Lower lobe of right lung (tissue), 2 donors: ENCODE measurements at regions not wholly inside any gene's neighbourhood (a gene's known extent, or its start where the extent isn't known, plus 50 kb on each side); places are given as distances from the start of the nearest gene placed in this dataset.

Experiments used
- ATAC-seq, 2 donors: fragments of 200-7000 bp; cut with Tn5 transposase; one replicate each; pipeline ENCODE4 v1.9.1; 2020 to 2022; ENCODE audit warnings: mild to moderate bottlenecking in 2 of 2, moderate library complexity in 2 of 2
- DNase-seq: peaks from one replicate; pipeline ENCODE4 v3.0.0-alpha.2; 2020
- H3K27ac ChIP-seq: fragments of 200-600 bp; one replicate; pipeline ENCODE4 v1.8.0; 2022
- H3K27me3 ChIP-seq: fragments of 200-600 bp; one replicate; pipeline ENCODE4 v1.8.0; 2022; ENCODE audit warnings: low read depth
- H3K36me3 ChIP-seq: fragments of 200-600 bp; one replicate; pipeline ENCODE4 v1.8.0; 2022; ENCODE audit warnings: mild to moderate bottlenecking
- H3K4me1 ChIP-seq: fragments of 200-600 bp; one replicate; pipeline ENCODE4 v1.8.0; 2022
- H3K4me3 ChIP-seq: fragments of 200-600 bp; one replicate; pipeline ENCODE4 v1.8.0; 2022; ENCODE audit warnings: mild to moderate bottlenecking
- H3K9me3 ChIP-seq: fragments of 200-600 bp; one replicate; pipeline ENCODE4 v1.8.0; 2022
- CTCF ChIP-seq: fragments of 200-600 bp; IDR thresholded peaks from one replicate; pipeline ENCODE4 v1.8.0; 2022; ENCODE audit warnings: antibody characterized with exemption, mild to moderate bottlenecking
- intact Hi-C: fragments of 100-400 bp; cut with DNase I; formaldehyde crosslinking; loops from one replicate; pipeline ENCODE4 v1.11.0; 2022
- donor health status: DM: no; HTN: yes; CAD: no; lungs with severe emphysema.

- ATAC-seq (no peak), DNase-seq (no peak)
- TF ChIP-seq CTCF: no peak
- H3K27me3 ChIP-seq: no peaks in the 10 kb centered on the region
- H3K4me3 ChIP-seq: no peak overlapping the region
- H3K27ac ChIP-seq: no peak overlapping the region
- no peaks in the 10 kb centered on the region for H3K36me3 ChIP-seq
- peaks cover 25% of the 10 kb centered on the region for H3K9me3 ChIP-seq
- intact Hi-C loops: no loop called here
- no peaks in the 10 kb centered on the region for H3K4me1 ChIP-seq
Measured at GRCh38 chr5:56396634-56397033, 163.5 kb upstream of the ANKRD55 start.

DNA sequence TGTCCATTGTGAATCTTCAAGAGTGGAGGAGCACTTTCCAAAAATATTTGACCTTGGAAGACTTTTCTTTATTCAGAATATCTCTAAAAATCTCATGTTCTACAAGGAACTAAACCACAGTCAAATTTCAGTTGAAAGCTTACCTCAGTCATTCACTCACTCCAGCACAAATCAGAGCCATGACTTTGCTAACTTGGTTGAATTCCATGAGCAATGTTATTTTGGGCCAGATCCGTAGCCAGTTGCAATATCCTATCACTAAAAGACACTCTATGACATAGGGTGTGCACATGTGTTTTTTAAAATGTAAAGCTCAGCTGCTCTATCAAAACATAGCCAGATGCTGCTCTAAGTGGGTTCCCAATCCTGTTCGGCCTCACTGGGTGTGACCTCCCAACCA, 156.1 kb upstream of the ANKRD55 start:
- Histone ChIP-seq H3K9me3 (peaks cover 15% of the 10 kb centered on the region), H3K4me3 (no peak overlapping the region), H3K4me1 (no peaks in the 10 kb centered on the region), H3K27ac (no peak overlapping the region), H3K27me3 (no peaks in the 10 kb centered on the region), H3K36me3 (no peaks in the 10 kb centered on the region)
- intact Hi-C loops: no loop called here
- no peak for ATAC-seq
- DNase-seq: no peak
- no peak for TF ChIP-seq CTCF

GRCh38 chr5:56388229-56388985, 155.3 kb upstream of the ANKRD55 start:
- intact Hi-C loops: no loop called here
- H3K27ac ChIP-seq: no peak overlapping the region

DNA sequence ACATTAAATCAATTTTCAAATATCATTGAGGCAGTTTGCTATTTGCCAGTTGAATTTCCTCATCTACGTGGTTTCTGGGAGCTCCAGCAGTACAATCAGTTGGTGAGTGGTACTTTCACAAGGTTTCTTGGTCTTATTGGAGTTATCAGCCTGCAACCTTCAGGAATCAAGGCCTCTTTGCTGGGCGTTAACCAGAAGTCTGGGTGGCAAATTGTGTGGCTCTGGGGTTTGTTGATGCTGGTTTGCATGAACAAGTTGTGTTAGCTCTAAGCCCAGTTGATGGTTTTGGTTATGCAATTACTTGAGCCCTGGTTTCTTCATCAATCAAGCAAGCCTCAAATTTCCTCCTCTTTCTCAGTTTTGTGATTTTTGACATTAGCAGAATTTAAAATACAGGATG, 152.9 kb upstream of the ANKRD55 start:
- Histone ChIP-seq H3K27me3 (no peaks in the 10 kb centered on the region), H3K27ac (no peak overlapping the region), H3K36me3 (no peaks in the 10 kb centered on the region), H3K4me1 (no peaks in the 10 kb centered on the region), H3K9me3 (no peaks in the 10 kb centered on the region), H3K4me3 (no peak overlapping the region)
- DNase-seq (no peak), ATAC-seq (no peak)
- intact Hi-C loops: no loop called here
- TF ChIP-seq CTCF: no peak

More at GRCh38 chr5:56388229-56388985, 155.3 kb upstream of the ANKRD55 start:
- H3K36me3 ChIP-seq: no peaks in the 10 kb centered on the region
- H3K9me3 ChIP-seq: peaks cover 8% of the 10 kb centered on the region
- H3K27me3 ChIP-seq: no peaks in the 10 kb centered on the region
- H3K4me3 ChIP-seq: no peak overlapping the region
- DNase-seq: no peak
- TF ChIP-seq CTCF: no peak
- ATAC-seq: no peak
- H3K4me1 ChIP-seq: no peaks in the 10 kb centered on the region

DNA sequence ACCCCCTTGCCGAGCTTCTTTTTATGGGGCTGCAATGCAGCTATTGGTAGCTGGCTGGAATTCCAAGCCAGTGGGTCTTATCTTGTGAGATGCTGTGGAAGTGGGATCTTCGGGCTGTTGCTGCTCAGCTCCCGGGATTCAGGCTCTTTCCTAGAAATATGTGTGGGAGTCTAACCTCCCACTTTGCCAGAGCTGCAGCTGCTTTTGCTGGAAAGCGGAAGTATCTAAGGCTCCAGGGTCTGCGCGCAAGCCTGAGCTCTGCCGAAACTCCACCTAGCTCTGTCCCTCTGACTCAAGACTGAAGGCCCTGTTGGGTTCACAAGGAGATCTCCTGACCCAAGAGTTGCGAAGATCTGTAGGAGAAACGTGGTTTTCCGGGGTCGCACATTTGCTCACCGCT, 151.1 kb upstream of the ANKRD55 start:
- H3K36me3 ChIP-seq: no peaks in the 10 kb centered on the region
- no peaks in the 10 kb centered on the region for H3K27me3 ChIP-seq
- H3K9me3 ChIP-seq: no peaks in the 10 kb centered on the region
- DNase-seq: no peak
- ATAC-seq: no peak
- no peak overlapping the region for H3K4me3 ChIP-seq
- intact Hi-C loops: no loop called here
- no peak overlapping the region for H3K27ac ChIP-seq
- TF ChIP-seq CTCF: no peak
- no peaks in the 10 kb centered on the region for H3K4me1 ChIP-seq
